ENCODE measurements at regions not wholly inside any gene's neighbourhood (a gene's known extent, or its start where the extent isn't known, plus 50 kb on each side); places are given as distances from the start of the nearest gene placed in this dataset.

DNA sequence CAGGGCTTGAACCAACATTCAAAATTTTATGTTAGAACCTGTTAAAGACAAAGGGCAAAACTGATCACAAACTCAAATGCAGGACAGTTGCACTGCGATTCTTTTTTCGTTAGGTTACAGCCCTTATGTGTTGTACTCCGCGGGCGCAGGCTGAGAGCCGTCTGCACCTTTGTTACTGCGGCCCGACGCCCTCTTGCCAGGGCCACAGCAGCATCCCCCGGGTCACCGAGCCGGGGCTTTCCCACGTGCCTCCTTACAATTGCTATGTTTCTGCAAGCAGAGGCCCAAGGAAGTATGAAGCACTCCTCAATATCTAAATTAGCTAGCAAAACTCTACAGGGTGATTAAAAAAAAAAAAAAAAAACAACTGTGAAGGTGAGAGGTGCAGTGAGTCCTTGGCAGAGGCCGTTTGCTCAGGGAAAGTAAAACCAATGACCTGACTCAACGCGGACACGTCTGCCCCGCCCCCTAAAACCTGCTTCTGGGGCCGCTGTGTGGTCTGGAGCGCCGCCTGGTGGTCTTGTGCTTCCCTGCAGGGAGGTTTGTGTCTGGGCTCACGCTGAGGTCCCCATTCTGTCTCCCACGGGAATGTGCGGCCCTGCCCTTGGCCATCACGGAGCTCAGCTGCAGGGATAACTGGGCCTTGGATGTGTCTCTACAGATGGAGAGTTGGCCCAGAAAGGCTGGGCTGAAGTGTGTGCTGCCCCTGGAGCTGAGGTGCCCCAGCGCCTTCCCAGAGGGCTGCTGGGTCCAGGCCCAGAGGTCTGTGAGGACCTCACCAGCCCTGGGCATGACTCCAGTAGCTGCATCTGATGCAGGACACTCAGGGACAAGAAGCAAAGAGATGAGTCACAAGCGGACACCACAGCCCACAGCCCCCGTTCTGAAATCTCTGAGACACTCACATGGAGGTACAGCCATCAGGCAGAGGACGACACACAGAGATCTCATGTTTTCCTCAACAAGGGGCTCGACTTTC lies 418.5 kb downstream of the TMEM121 start:
- DNase-seq (ENCODE audit: low read depth) (no peak), FAIRE-seq (no peak)
- H3K9me3 ChIP-seq (ENCODE audit: insufficient read depth, low read depth, low read length) = peaks cover 16% of the 10 kb centered on the region
- H3K27ac ChIP-seq (ENCODE audit: low read depth, low read length) = no peak overlapping the region
- no peaks in the 10 kb centered on the region for H3K27me3 ChIP-seq (ENCODE audit: insufficient read depth, low read length)
- no peak overlapping the region for H3K4me2 ChIP-seq (ENCODE audit: low read length)
- peaks cover 11% of the 10 kb centered on the region for H3K9me3 Mint-ChIP-seq (ENCODE audit: unreplicated experiment)
- H3K27me3 Mint-ChIP-seq (ENCODE audit: low read depth, unreplicated experiment) = no peaks in the 10 kb centered on the region
- H3K36me3 ChIP-seq (ENCODE audit: insufficient read depth, low read length) = no peaks in the 10 kb centered on the region
- no peak for TF ChIP-seq CTCF (IDR thresholded peaks at IDR 0.05; ENCODE audit: insufficient read depth, low read depth, low read length)
- TF ChIP-seq EZH2 (IDR thresholded peaks at IDR 0.05; ENCODE audit: insufficient read depth, low read length) = no peak
- H3K9ac ChIP-seq (ENCODE audit: low read length) = no peak overlapping the region
- H3K4me1 ChIP-seq (ENCODE audit: insufficient read depth, low read length) = no peaks in the 10 kb centered on the region
- H3K36me3 Mint-ChIP-seq (ENCODE audit: low read depth, unreplicated experiment) = no peaks in the 10 kb centered on the region
- no peak overlapping the region for H3K27ac Mint-ChIP-seq (ENCODE audit: unreplicated experiment)
- no peak overlapping the region for H3K4me3 ChIP-seq (ENCODE audit: insufficient read depth, low read depth, low read length)
- H3K79me2 ChIP-seq (ENCODE audit: insufficient read depth, low read length) = no peaks in the 10 kb centered on the region
- H3K4me3 Mint-ChIP-seq (ENCODE audit: unreplicated experiment) = no peak overlapping the region
- H2AFZ ChIP-seq (ENCODE audit: low read depth, low read length) = no peak overlapping the region
- H4K20me1 ChIP-seq (ENCODE audit: insufficient read depth, low read length) = no peaks in the 10 kb centered on the region
- H3K4me1 Mint-ChIP-seq (ENCODE audit: low read depth, unreplicated experiment) = no peaks in the 10 kb centered on the region

GRCh38 chr14:105945896-105946295 lies 419.5 kb downstream of the TMEM121 start:
- Histone ChIP-seq H3K36me3 (ENCODE audit: insufficient read depth, low read length) (no peaks in the 10 kb centered on the region), H3K79me2 (ENCODE audit: insufficient read depth, low read length) (no peaks in the 10 kb centered on the region), H3K9me3 (ENCODE audit: insufficient read depth, low read depth, low read length) (peaks cover 12% of the 10 kb centered on the region), H3K4me1 (ENCODE audit: insufficient read depth, low read length) (no peaks in the 10 kb centered on the region), H3K4me3 (ENCODE audit: insufficient read depth, low read depth, low read length) (no peak overlapping the region), H4K20me1 (ENCODE audit: insufficient read depth, low read length) (no peaks in the 10 kb centered on the region), H2AFZ (ENCODE audit: low read depth, low read length) (no peak overlapping the region), H3K27ac (ENCODE audit: low read depth, low read length) (no peak overlapping the region), H3K27me3 (ENCODE audit: insufficient read depth, low read length) (no peaks in the 10 kb centered on the region), H3K9ac (ENCODE audit: low read length) (no peak overlapping the region), H3K4me2 (ENCODE audit: low read length) (no peak overlapping the region)
- TF ChIP-seq EZH2 (IDR thresholded peaks at IDR 0.05; ENCODE audit: insufficient read depth, low read length) = no peak
- no peak for TF ChIP-seq CTCF (IDR thresholded peaks at IDR 0.05; ENCODE audit: insufficient read depth, low read depth, low read length)
- DNase-seq (ENCODE audit: low read depth) = no peak
- FAIRE-seq = no peak
- no peaks in the 10 kb centered on the region for H3K27me3 Mint-ChIP-seq (ENCODE audit: low read depth, unreplicated experiment)
- H3K4me1 Mint-ChIP-seq (ENCODE audit: low read depth, unreplicated experiment) = no peaks in the 10 kb centered on the region
- peaks cover 11% of the 10 kb centered on the region for H3K9me3 Mint-ChIP-seq (ENCODE audit: unreplicated experiment)
- H3K4me3 Mint-ChIP-seq (ENCODE audit: unreplicated experiment) = no peak overlapping the region
- H3K36me3 Mint-ChIP-seq (ENCODE audit: low read depth, unreplicated experiment) = no peaks in the 10 kb centered on the region
- H3K27ac Mint-ChIP-seq (ENCODE audit: unreplicated experiment) = no peak overlapping the region

- DNase-seq (ENCODE audit: low read depth) (no peak), FAIRE-seq (no peak)
Measured at GRCh38 chr14:105947599-105947998, 421.2 kb downstream of the TMEM121 start.

More at GRCh38 chr14:105947599-105947998, 421.2 kb downstream of the TMEM121 start:
- TF ChIP-seq CTCF (IDR thresholded peaks at IDR 0.05; ENCODE audit: insufficient read depth, low read depth, low read length) (no peak), EZH2 (IDR thresholded peaks at IDR 0.05; ENCODE audit: insufficient read depth, low read length) (no peak)
- H3K27me3 Mint-ChIP-seq (ENCODE audit: low read depth, unreplicated experiment) = no peaks in the 10 kb centered on the region
- no peak overlapping the region for H3K27ac Mint-ChIP-seq (ENCODE audit: unreplicated experiment)
- H3K9ac ChIP-seq (ENCODE audit: low read length) = no peak overlapping the region
- no peaks in the 10 kb centered on the region for H3K4me1 ChIP-seq (ENCODE audit: insufficient read depth, low read length)
- no peak overlapping the region for H3K4me3 ChIP-seq (ENCODE audit: insufficient read depth, low read depth, low read length)
- H3K36me3 Mint-ChIP-seq (ENCODE audit: low read depth, unreplicated experiment) = no peaks in the 10 kb centered on the region
- H3K4me1 Mint-ChIP-seq (ENCODE audit: low read depth, unreplicated experiment) = no peaks in the 10 kb centered on the region
- H3K79me2 ChIP-seq (ENCODE audit: insufficient read depth, low read length) = no peaks in the 10 kb centered on the region
- H2AFZ ChIP-seq (ENCODE audit: low read depth, low read length) = no peak overlapping the region
- peaks cover 12% of the 10 kb centered on the region for H3K9me3 Mint-ChIP-seq (ENCODE audit: unreplicated experiment)
- no peaks in the 10 kb centered on the region for H3K36me3 ChIP-seq (ENCODE audit: insufficient read depth, low read length)
- H3K27ac ChIP-seq (ENCODE audit: low read depth, low read length) = no peak overlapping the region
- H4K20me1 ChIP-seq (ENCODE audit: insufficient read depth, low read length) = no peaks in the 10 kb centered on the region
- no peak overlapping the region for H3K4me2 ChIP-seq (ENCODE audit: low read length)
- H3K4me3 Mint-ChIP-seq (ENCODE audit: unreplicated experiment) = no peak overlapping the region
- H3K9me3 ChIP-seq (ENCODE audit: insufficient read depth, low read depth, low read length) = peaks cover 9% of the 10 kb centered on the region
- no peaks in the 10 kb centered on the region for H3K27me3 ChIP-seq (ENCODE audit: insufficient read depth, low read length)
